ES-I3 (cell line): ENCODE measurements at regions not wholly inside any gene's neighbourhood (a gene's known extent, or its start where the extent isn't known, plus 50 kb on each side); places are given as distances from the start of the nearest gene placed in this dataset.

ENCODE experiments used
- H3K36me3 ChIP-seq: 2 replicates; pipeline ENCODE4 v1.6.1; 2013; ENCODE audit warnings: mild to moderate bottlenecking, low read length, control low read depth, moderate library complexity; ENCODE audit not compliant: insufficient read depth
- H3K4me1 ChIP-seq: 2 replicates; pipeline ENCODE4 v1.6.1; 2013; ENCODE audit warnings: mild to moderate bottlenecking, control low read depth, low read length; ENCODE audit not compliant: insufficient read depth
- H3K9ac ChIP-seq: 2 replicates; pipeline ENCODE4 v1.6.1; 2013; ENCODE audit warnings: low read depth, mild to moderate bottlenecking, low read length, moderate library complexity
- H3K9me3 ChIP-seq: 2 replicates; pipeline ENCODE4 v1.6.1; 2013; ENCODE audit warnings: mild to moderate bottlenecking, low read length, moderate library complexity; ENCODE audit not compliant: control insufficient read depth, insufficient read depth

DNA sequence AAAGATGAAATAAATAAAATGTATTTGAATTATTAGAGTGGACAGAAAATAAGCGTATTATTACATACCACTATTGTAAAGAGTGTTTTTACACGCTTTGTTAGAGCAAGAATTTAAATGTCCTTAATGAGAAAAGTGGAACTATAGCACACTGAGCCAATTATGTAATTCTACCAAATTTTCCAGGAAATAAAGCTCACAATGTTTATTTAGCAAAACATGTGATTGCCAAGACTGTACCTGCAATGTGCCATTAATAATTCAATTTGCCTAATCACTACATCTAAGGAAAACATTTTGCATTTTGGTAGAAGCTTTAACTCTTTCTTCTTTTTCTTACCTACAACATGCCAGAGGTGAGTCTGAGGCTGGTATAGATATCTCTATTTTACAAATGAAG, 58.7 kb upstream of the PHACTR1 start:
- H3K4me1 ChIP-seq, result peaks cover 5% of the 10 kb centered on the region; the same call in 1 of the 2 replicates
- H3K9me3 ChIP-seq, result no peaks in the 10 kb centered on the region
- H3K36me3 ChIP-seq, result no peaks in the 10 kb centered on the region
- H3K9ac ChIP-seq, result no peak overlapping the region

DNA sequence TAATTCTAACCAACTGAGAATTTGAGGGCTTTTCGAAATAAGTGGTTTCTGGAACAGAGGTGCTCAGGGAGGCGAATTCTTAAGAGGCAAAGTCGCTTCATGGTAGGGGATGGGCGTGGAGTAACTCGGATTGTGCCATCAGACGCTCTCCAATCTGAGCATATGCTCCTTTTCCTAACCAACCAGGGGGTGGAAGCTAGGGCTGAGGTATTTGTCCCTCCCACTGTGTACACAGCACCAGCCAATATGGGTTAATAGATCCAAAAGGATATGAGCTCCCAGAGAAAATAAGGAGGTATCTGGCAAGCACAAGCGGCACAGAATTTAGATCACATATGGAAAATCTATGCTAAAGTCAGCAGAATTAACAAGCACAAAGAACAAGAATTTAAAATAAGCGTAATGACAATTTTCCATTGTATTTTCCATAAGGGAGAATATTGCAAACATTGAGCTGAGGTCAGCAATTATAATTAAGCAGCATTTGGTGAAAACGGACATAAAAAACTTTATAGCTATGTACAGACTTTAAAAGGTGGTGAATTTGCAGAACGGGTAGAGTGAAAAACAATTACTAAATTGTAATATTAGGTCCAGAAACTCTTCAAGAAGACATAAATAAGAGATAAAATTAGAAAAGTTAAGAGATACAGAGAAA, 55.0 kb upstream of the PHACTR1 start:
- Histone ChIP-seq H3K9ac (no peak overlapping the region), H3K36me3 (no peaks in the 10 kb centered on the region), H3K4me1 (peaks cover 5% of the 10 kb centered on the region; the same call in 1 of the 2 replicates), H3K9me3 (no peaks in the 10 kb centered on the region)
